ENCODE measurements at regions not wholly inside any gene's neighbourhood (a gene's known extent, or its start where the extent isn't known, plus 50 kb on each side); places are given as distances from the start of the nearest gene placed in this dataset.

GRCh38 chr11:116539211-116539610 is 233.6 kb downstream of the BUD13 start:
- ChIA-PET CTCF (ENCODE audit: low intra/inter-chr PET ratio, low total read pairs) (no interaction called here), POLR2A (no interaction called here)
- Histone ChIP-seq H2AFZ (ENCODE audit: low read length) (no peak overlapping the region), H3K36me3 (replicated peaks in 1 of 2; ENCODE audit: control insufficient read depth in 1 of 2, insufficient read depth in 2 of 2, low read length in 2 of 2) (no peaks in the 10 kb centered on the region), H3K4me1 (ENCODE audit: insufficient read depth, low read length) (peaks cover 8% of the 10 kb centered on the region; the same call in 1 of the 2 replicates), H3K9ac (ENCODE audit: insufficient read depth, low read depth, low read length) (no peak overlapping the region), H3K79me2 (ENCODE audit: insufficient read depth, low read length) (no peaks in the 10 kb centered on the region), H3K27ac (ENCODE audit: extremely low read length, insufficient read depth, low read length) (no peak overlapping the region), H4K20me1 (ENCODE audit: insufficient read depth, low read length) (no peaks in the 10 kb centered on the region), H3K4me2 (ENCODE audit: low read depth, low read length) (no peak overlapping the region), H3K4me3 (replicated peaks in 1 of 3; ENCODE audit: insufficient read depth in 1 of 3, low read depth in 2 of 3, low read length in 3 of 3) (no peak overlapping the region), H3K9me3 (ENCODE audit: low read length) (no peaks in the 10 kb centered on the region), H3K27me3 (ENCODE audit: control insufficient read depth in 1 of 2, insufficient read depth in 2 of 2, low read length in 2 of 2) (no peaks in the 10 kb centered on the region; a peak in 2 of 5 replicates)
- no TSS peak for BruUV-seq (replicated peaks)
- 53% methylated on average over 3 of the region's 4 CpGs for WGBS (ENCODE audit: low lambda C conversion rate)
- in situ Hi-C loops (cut with HindIII; ENCODE audit: extremely low pct_ligation_motif_present, low pct_unique_long_range_greater_than_20kb) (no loop called here), intact Hi-C loops (cut with micrococcal nuclease; ENCODE audit: unreplicated experiment) (no loop called here)
- no peak for FAIRE-seq
- no peak for DNase-seq (ENCODE audit: low spot score)
- TF ChIP-seq HOXA5 (CRISPR knock-in tag; IDR thresholded peaks at IDR 0.05) (no peak), ZNF124 (CRISPR knock-in tag; IDR thresholded peaks at IDR 0.05) (no peak), ARID3A (IDR thresholded peaks at IDR 0.05; ENCODE audit: low read depth, low read length) (no peak), POGK (CRISPR knock-in tag; conservative IDR thresholded peaks at IDR 0.05) (no peak), ZNF770 (CRISPR knock-in tag; IDR thresholded peaks at IDR 0.05) (no peak), KLF9 (CRISPR knock-in tag; IDR thresholded peaks at IDR 0.05; ENCODE audit: low read depth) (no peak), MTA1 (CRISPR knock-in tag; IDR thresholded peaks at IDR 0.05; ENCODE audit: borderline replicate concordance) (no peak), ZNF260 (CRISPR knock-in tag; IDR thresholded peaks at IDR 0.05; ENCODE audit: borderline replicate concordance, low read depth) (no peak), THRA (CRISPR knock-in tag; IDR thresholded peaks at IDR 0.05; ENCODE audit: borderline replicate concordance) (no peak), ZNF274 (CRISPR knock-in tag; IDR thresholded peaks at IDR 0.05) (no peak), ZFX (CRISPR knock-in tag; IDR thresholded peaks at IDR 0.05; ENCODE audit: low read depth) (no peak), ZNF251 (CRISPR knock-in tag; IDR thresholded peaks at IDR 0.05) (no peak)
- no peak for ATAC-seq

All from HepG2 (cell line).